Ascending aorta (tissue), 2 donors: ENCODE measurements at regions not wholly inside any gene's neighbourhood (a gene's known extent, or its start where the extent isn't known, plus 50 kb on each side); places are given as distances from the start of the nearest gene placed in this dataset.

Experiments
- DNase-seq, 2 donors: peaks; one replicate each; pipeline ENCODE4 v3.0.0-alpha.2; 2019; ENCODE audit warnings: low spot score in 2 of 2
- H3K27ac ChIP-seq, 2 donors: fragments of 200-600 bp; sonication (generic); one replicate each; pipeline ENCODE4 v1.5.1; 2016 to 2017; ENCODE audit warnings: mild to moderate bottlenecking in 1 of 2
- H3K27me3 ChIP-seq: fragments of 200-600 bp; sonication (generic); one replicate; pipeline ENCODE4 v1.5.1; 2017
- H3K36me3 ChIP-seq, 2 donors: fragments of 200-600 bp; sonication (generic); one replicate each; pipeline ENCODE4 v1.5.1; 2016
- H3K4me1 ChIP-seq, 2 donors: fragments of 200-600 bp; sonication (generic); one replicate each; pipeline ENCODE4 v1.5.1; 2016 to 2017; ENCODE audit warnings: mild to moderate bottlenecking in 1 of 2
- H3K4me3 ChIP-seq, 2 donors: fragments of 200-600 bp; sonication (generic); one replicate each; pipeline ENCODE4 v1.5.1; 2016 to 2017; ENCODE audit warnings: mild to moderate bottlenecking in 1 of 2
- H3K9me3 ChIP-seq, 2 donors: fragments of 200-600 bp; sonication (generic); one replicate each; pipeline ENCODE4 v1.5.1; 2016
- intact Hi-C: fragments of 100-400 bp; cut with DNase I; formaldehyde crosslinking; loops from one replicate; pipeline ENCODE4 v1.15.1; 2023
- TF ChIP-seq, protein P1 (sequence below), 3 experiments: fragments of 200-600 bp in 2 of 3; fragments of 450-650 bp in 1 of 3; sonication (generic) in 2 of 3; IDR thresholded peaks; one replicate each; pipeline ENCODE4 v1.5.1; 2016 to 2019; ENCODE audit warnings: antibody characterized with exemption in 3 of 3, mild to moderate bottlenecking in 1 of 3, moderate library complexity in 1 of 3

DNA sequence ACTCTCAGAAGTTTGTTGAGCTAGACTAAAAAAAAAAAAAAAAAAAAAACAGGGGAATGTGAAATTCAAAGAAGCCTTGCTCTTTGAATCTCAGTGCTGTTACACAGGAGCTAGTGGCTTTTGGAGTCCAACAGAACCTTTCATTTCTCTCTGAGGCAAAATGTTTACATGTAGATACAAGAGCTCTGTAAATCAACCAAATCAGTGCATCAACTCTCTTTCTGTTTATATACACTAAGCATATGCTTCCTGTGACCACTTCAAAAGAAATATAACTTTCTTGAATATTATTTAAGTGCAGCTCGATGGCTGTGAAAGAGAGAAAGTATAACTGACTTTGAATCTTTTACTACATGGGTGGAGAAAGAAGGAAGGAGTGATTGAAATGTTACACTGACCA, 115.3 kb upstream of the ITGA1 start:
- no peak overlapping the region for H3K4me3 ChIP-seq
- H3K4me1 ChIP-seq: no peaks in the 10 kb centered on the region
- no peak overlapping the region for H3K27ac ChIP-seq
- H3K27me3 ChIP-seq: no peaks in the 10 kb centered on the region
- no peaks in the 10 kb centered on the region for H3K9me3 ChIP-seq
- intact Hi-C loops: no loop called here
- TF ChIP-seq, protein P1, sequence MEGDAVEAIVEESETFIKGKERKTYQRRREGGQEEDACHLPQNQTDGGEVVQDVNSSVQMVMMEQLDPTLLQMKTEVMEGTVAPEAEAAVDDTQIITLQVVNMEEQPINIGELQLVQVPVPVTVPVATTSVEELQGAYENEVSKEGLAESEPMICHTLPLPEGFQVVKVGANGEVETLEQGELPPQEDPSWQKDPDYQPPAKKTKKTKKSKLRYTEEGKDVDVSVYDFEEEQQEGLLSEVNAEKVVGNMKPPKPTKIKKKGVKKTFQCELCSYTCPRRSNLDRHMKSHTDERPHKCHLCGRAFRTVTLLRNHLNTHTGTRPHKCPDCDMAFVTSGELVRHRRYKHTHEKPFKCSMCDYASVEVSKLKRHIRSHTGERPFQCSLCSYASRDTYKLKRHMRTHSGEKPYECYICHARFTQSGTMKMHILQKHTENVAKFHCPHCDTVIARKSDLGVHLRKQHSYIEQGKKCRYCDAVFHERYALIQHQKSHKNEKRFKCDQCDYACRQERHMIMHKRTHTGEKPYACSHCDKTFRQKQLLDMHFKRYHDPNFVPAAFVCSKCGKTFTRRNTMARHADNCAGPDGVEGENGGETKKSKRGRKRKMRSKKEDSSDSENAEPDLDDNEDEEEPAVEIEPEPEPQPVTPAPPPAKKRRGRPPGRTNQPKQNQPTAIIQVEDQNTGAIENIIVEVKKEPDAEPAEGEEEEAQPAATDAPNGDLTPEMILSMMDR (IDR thresholded peaks at IDR 0.05): no peak
- DNase-seq: no peak
- H3K36me3 ChIP-seq: no peaks in the 10 kb centered on the region

GRCh38 chr5:52673495-52673894, 114.2 kb upstream of the ITGA1 start:
- intact Hi-C loops: no loop called here
- DNase-seq: no peak
- Histone ChIP-seq H3K4me3 (no peak overlapping the region), H3K27ac (no peak overlapping the region), H3K27me3 (no peaks in the 10 kb centered on the region), H3K9me3 (no peaks in the 10 kb centered on the region), H3K4me1 (no peaks in the 10 kb centered on the region), H3K36me3 (no peaks in the 10 kb centered on the region)
- TF ChIP-seq, protein P1 (IDR thresholded peaks at IDR 0.05): no peak

- Histone ChIP-seq H3K36me3 (no peaks in the 10 kb centered on the region), H3K27me3 (no peaks in the 10 kb centered on the region), H3K4me1 (no peaks in the 10 kb centered on the region), H3K27ac (no peak overlapping the region), H3K4me3 (no peak overlapping the region), H3K9me3 (no peaks in the 10 kb centered on the region)
- intact Hi-C loops: no loop called here
- DNase-seq: no peak
- TF ChIP-seq, protein P1 (IDR thresholded peaks at IDR 0.05): no peak
Measured at GRCh38 chr5:52674815-52675545, 112.7 kb upstream of the ITGA1 start.

GRCh38 chr5:52682492-52682891, 105.2 kb upstream of the ITGA1 start:
- Histone ChIP-seq H3K9me3 (no peaks in the 10 kb centered on the region), H3K27ac (no peak overlapping the region), H3K27me3 (no peaks in the 10 kb centered on the region), H3K36me3 (no peaks in the 10 kb centered on the region), H3K4me3 (no peak overlapping the region), H3K4me1 (no peaks in the 10 kb centered on the region)
- no peak for DNase-seq
- TF ChIP-seq, protein P1 (IDR thresholded peaks at IDR 0.05): no peak
- intact Hi-C loops: no loop called here

DNA sequence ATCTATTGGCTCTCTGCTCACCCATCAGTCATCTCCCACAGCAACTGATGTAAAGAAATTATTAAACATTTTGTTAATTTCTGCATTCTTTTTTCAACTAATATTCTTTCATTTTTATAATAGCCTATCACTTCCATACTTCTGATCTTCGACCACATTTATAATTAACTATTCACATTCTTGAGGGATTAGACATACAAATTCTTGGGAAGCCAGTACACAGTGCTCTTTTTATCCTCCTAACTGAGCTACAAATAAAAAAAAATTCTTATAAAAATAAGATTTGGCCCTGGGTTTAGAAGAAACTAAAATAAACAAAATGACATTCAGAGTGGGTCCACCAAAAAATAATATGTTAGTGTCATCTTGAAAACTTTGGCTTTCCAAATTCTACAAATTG, 103.7 kb upstream of the ITGA1 start:
- Histone ChIP-seq H3K27me3 (no peaks in the 10 kb centered on the region), H3K4me3 (no peak overlapping the region), H3K4me1 (no peaks in the 10 kb centered on the region), H3K9me3 (no peaks in the 10 kb centered on the region), H3K36me3 (no peaks in the 10 kb centered on the region), H3K27ac (no peak overlapping the region)
- no peak for DNase-seq
- TF ChIP-seq, protein P1 (IDR thresholded peaks at IDR 0.05): no peak
- intact Hi-C loops: no loop called here

DNA sequence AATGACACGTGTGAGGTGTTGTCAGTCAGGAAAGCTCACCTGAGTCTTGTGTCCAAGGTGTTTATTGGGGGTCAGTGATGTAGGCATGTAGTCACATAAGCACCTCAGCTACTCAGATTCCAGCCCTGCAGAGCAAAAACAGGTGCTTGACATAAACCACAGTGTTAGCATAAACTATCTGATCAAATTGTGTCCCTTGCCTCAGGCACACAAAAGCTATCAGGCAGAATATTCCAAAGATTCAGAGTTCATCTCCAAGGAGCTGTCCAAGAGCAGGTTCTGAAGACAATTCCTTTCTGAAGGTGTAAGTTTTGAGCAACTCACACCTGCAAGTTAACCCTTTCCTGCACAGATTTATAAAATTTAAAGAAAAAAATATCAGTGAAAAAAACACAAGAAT, 102.2 kb upstream of the ITGA1 start:
- Histone ChIP-seq H3K4me3 (no peak overlapping the region), H3K9me3 (no peaks in the 10 kb centered on the region), H3K27ac (no peak overlapping the region), H3K4me1 (peaks cover 0 to 4% of the 10 kb centered on the region in 2 donors), H3K27me3 (no peaks in the 10 kb centered on the region), H3K36me3 (no peaks in the 10 kb centered on the region)
- TF ChIP-seq, protein P1 (IDR thresholded peaks at IDR 0.05): no peak
- no peak for DNase-seq
- intact Hi-C loops: no loop called here
